ENCODE measurements at regions not wholly inside any gene's neighbourhood (a gene's known extent, or its start where the extent isn't known, plus 50 kb on each side); places are given as distances from the start of the nearest gene placed in this dataset.

GRCh38 chr3:111314181-111314873 lies 227.7 kb upstream of the CD96 start:
- in situ Hi-C loops (cut with MboI; ENCODE audit: low sequenced_read_pairs, unreplicated experiment): no loop called here
- DNase-seq (ENCODE audit: low spot score): no peak
- TF ChIP-seq, protein P1, sequence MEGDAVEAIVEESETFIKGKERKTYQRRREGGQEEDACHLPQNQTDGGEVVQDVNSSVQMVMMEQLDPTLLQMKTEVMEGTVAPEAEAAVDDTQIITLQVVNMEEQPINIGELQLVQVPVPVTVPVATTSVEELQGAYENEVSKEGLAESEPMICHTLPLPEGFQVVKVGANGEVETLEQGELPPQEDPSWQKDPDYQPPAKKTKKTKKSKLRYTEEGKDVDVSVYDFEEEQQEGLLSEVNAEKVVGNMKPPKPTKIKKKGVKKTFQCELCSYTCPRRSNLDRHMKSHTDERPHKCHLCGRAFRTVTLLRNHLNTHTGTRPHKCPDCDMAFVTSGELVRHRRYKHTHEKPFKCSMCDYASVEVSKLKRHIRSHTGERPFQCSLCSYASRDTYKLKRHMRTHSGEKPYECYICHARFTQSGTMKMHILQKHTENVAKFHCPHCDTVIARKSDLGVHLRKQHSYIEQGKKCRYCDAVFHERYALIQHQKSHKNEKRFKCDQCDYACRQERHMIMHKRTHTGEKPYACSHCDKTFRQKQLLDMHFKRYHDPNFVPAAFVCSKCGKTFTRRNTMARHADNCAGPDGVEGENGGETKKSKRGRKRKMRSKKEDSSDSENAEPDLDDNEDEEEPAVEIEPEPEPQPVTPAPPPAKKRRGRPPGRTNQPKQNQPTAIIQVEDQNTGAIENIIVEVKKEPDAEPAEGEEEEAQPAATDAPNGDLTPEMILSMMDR (IDR thresholded peaks at IDR 0.05; ENCODE audit: borderline replicate concordance, control extremely low read depth, extremely low read depth, insufficient read depth, missing control alignments): no peak

DNA sequence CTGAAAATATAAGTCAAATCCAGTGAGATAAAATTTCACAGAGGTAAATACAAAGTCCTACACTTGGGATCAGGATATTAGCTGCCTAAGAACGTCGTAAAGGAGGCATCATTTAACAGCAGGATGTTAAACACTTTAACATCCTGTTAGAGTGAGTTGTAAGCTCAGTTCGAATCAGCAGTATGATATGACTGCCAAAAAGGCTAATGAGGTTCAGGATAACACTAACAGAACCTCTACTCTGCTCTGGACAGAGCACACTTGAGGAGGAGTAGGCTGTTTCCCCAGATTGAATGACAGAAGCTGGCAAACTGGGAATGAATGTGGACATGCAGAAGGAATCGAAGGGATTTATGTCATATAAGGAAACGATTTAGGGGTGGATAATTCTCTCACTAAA lies 227.1 kb upstream of the CD96 start:
- no peak for DNase-seq (ENCODE audit: low spot score)
- TF ChIP-seq, protein P1 (IDR thresholded peaks at IDR 0.05; ENCODE audit: borderline replicate concordance, control extremely low read depth, extremely low read depth, insufficient read depth, missing control alignments): no peak
- in situ Hi-C loops (cut with MboI; ENCODE audit: low sequenced_read_pairs, unreplicated experiment): no loop called here

- in situ Hi-C loops (cut with MboI; ENCODE audit: low sequenced_read_pairs, unreplicated experiment): no loop called here
- TF ChIP-seq, protein P1 (IDR thresholded peaks at IDR 0.05; ENCODE audit: borderline replicate concordance, control extremely low read depth, extremely low read depth, insufficient read depth, missing control alignments): no peak
- DNase-seq (ENCODE audit: low spot score): no peak
Observed at GRCh38 chr3:111315930-111316587, 225.9 kb upstream of the CD96 start.

DNA sequence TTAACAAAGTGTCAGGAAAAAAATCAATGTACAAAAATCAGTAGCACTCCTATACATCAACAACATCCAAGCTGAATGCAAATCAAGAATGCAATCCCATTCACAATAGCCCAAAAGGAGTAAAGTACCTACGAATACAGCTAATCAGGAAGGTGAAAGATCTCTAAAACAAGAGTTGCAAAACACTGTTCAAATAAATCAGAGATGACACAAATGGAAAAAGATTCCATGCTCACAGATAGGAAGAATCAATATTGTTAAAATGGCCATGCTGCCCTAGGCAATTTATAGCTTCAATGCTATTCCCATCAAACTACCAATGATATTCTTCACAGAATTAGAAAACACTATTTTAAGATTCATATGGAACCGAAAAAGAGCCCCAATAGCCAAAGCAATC lies 223.7 kb upstream of the CD96 start:
- DNase-seq (ENCODE audit: low spot score): no peak
- TF ChIP-seq, protein P1 (IDR thresholded peaks at IDR 0.05; ENCODE audit: borderline replicate concordance, control extremely low read depth, extremely low read depth, insufficient read depth, missing control alignments): no peak
- in situ Hi-C loops (cut with MboI; ENCODE audit: low sequenced_read_pairs, unreplicated experiment): no loop called here

DNA sequence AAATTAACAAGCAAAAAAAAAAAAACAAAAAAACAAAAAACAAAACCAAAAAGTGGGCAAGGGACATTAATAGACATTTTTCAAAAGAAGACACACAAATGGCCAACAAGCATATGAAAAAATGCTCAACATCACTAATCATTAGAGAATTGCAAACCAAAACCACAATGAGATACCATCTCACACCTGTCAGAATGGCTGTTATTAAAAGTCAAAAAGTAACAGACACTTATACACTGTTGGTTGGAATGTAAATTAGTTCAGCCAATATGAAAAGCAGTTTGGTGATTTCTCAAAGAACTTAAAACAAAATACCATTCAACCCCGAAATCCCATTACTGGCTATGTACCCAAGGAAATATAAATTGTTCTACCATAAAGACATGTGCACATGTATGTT lies 222.4 kb upstream of the CD96 start:
- DNase-seq (ENCODE audit: low spot score): no peak
- in situ Hi-C loops (cut with MboI; ENCODE audit: low sequenced_read_pairs, unreplicated experiment): no loop called here
- TF ChIP-seq, protein P1 (IDR thresholded peaks at IDR 0.05; ENCODE audit: borderline replicate concordance, control extremely low read depth, extremely low read depth, insufficient read depth, missing control alignments): no peak

GRCh38 chr3:111321786-111322185 lies 220.2 kb upstream of the CD96 start:
- TF ChIP-seq, protein P1 (IDR thresholded peaks at IDR 0.05; ENCODE audit: borderline replicate concordance, control extremely low read depth, extremely low read depth, insufficient read depth, missing control alignments): no peak
- DNase-seq (ENCODE audit: low spot score): no peak
- in situ Hi-C loops (cut with MboI; ENCODE audit: low sequenced_read_pairs, unreplicated experiment): no loop called here

All from GM13976 (cell line).